Mammary epithelial cell (primary cell): ENCODE measurements at regions not wholly inside any gene's neighbourhood (a gene's known extent, or its start where the extent isn't known, plus 50 kb on each side); places are given as distances from the start of the nearest gene placed in this dataset.

Experiments
- EZH2 ChIP-seq: IDR thresholded peaks from 2 replicates; pipeline ENCODE4 v1.6.1; 2012; ENCODE audit warnings: low read length, inconsistent platforms, borderline replicate concordance
- TF ChIP-seq, protein P1 (sequence below), 2 donors: IDR thresholded peaks in 1 of 2; conservative IDR thresholded peaks in 1 of 2; 2 replicates each; pipeline ENCODE4 v1.5.1; 2011 to 2012; ENCODE audit warnings: inconsistent platforms in 2 of 2, low read length in 2 of 2, mild to moderate bottlenecking in 2 of 2, control low read depth in 1 of 2, low read depth in 1 of 2; ENCODE audit not compliant: insufficient read depth in 1 of 2; ENCODE audit errors: extremely low read depth in 1 of 2

DNA sequence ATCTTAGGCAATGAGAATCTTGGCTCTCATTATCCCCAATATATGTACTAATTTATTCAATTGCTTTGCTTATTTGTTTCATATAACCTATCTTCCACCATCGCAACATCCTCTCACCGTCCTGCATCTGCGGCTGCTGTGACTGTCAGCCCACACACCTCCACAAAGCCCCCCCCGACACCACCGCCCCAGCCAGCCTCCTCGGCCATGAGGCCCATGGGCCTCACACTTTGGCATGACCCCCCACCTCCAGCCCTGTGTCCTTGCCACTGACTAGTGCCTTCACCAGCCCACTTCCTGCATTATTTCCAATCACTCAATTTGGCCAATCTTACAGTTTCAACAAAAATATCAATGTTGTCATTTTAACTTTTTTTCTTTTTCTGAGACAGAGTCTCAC lies 60.7 kb upstream of the TOX2 start:
- no peak for TF ChIP-seq EZH2
- TF ChIP-seq, protein P1, sequence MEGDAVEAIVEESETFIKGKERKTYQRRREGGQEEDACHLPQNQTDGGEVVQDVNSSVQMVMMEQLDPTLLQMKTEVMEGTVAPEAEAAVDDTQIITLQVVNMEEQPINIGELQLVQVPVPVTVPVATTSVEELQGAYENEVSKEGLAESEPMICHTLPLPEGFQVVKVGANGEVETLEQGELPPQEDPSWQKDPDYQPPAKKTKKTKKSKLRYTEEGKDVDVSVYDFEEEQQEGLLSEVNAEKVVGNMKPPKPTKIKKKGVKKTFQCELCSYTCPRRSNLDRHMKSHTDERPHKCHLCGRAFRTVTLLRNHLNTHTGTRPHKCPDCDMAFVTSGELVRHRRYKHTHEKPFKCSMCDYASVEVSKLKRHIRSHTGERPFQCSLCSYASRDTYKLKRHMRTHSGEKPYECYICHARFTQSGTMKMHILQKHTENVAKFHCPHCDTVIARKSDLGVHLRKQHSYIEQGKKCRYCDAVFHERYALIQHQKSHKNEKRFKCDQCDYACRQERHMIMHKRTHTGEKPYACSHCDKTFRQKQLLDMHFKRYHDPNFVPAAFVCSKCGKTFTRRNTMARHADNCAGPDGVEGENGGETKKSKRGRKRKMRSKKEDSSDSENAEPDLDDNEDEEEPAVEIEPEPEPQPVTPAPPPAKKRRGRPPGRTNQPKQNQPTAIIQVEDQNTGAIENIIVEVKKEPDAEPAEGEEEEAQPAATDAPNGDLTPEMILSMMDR (conservative IDR thresholded peaks at IDR 0.05 in 1 of 2, IDR thresholded peaks at IDR 0.05 in 1 of 2; ENCODE audit: extremely low read depth in 1 of 2, insufficient read depth in 1 of 2, low read depth in 1 of 2, low read length in 2 of 2), result no peak
